ENCODE measurements at regions not wholly inside any gene's neighbourhood (a gene's known extent, or its start where the extent isn't known, plus 50 kb on each side); places are given as distances from the start of the nearest gene placed in this dataset.
"Not testable (repeated sequence)": the region's sequence is repeated elsewhere in the genome, so short reads cannot be mapped to it uniquely, and the experiment has no call there.

DNA sequence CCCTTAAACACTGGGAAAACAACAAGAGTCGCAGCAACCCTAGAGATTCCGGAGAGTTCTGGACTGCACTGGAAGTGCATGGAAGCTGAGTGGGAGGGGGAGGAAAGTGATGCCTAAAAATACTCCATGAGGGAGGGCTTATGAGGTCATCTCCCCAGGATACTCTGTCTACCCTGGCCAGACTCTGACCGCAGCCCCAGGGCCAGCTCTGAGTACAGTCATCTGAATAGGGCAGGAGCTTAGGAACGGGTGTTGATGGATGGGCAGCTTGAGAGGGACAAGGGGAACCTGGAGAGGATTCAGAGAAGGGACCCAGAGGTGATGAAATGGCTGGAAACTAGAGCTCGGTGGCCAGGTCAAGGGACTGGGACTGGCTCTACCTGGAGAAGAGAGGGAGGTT is 79.3 kb upstream of the IGFBP5 start:
- no peak for DNase-seq

- DNase-seq = no peak
Measured at GRCh38 chr2:216774180-216774579, 78.8 kb upstream of the IGFBP5 start.

GRCh38 chr2:216773072-216773471 is 77.7 kb upstream of the IGFBP5 start:
- DNase-seq = no peak

DNA sequence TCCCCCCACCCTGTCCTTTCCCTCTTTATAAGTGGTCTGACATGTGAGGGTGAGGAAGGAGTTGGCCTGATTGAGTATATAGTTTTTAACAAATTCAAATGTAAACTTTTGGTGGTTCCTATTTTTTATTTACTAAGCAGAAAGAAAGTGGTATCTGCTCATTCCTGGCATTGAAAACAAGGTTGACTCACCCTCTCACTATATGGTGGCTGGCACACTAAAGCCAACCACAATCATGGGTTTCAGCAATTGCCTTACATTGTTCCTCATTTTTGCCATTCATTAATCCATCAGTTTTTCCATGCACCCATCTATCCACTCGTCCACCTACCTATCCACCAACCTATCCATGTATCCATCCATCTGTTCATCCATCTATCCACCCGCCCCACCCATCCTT is 75.4 kb upstream of the IGFBP5 start:
- no peak for DNase-seq

GRCh38 chr2:216770050-216770449 is 74.7 kb upstream of the IGFBP5 start:
- DNase-seq = no peak

DNA sequence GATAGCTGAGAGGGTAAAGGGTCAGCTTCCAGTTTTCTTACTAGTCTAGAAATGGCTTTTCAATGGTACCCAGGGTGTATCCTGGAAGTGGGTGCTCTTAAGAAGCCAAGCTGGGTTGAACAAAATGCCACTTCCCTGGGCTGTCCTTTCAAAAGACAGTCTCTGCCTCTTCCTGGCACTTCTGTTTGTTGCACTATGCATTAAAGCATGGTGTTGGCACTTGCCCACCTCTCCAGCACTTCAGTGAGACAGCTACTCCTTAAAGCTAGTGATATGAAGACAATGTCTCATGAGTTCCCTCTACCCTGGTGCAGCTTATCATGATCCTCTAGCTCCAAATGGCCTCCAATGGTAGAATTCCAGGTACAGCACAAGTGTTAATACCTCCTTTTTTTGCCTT is 74.3 kb upstream of the IGFBP5 start:
- DNase-seq = no peak

DNA sequence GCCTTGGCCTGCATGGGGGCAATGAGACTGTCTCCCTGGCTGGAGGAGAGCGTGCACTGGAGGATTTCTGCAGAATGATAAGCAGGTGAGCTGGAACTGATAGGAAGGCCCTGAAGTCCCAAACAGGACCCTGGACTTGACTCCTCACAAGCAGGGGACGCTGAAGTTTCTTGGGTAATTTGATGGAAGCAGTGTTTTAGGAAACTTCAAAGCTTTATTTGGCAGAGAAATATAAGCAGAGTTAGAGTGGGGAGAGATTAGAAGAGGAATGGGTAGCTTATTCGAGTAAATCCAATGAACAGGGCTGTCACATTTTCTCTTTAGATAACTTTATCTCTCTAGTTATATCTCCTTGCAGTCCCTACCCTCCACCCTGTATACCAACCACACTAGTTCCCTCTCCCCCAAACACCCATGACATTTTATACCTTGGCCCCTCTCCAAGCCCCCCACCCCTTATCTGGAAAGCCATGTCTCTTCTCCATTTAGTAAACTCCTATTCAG is 73.6 kb upstream of the IGFBP5 start:
- no peak for DNase-seq

GRCh38 chr2:216765761-216766262 is 70.5 kb upstream of the IGFBP5 start:
- DNase-seq = no peak

GRCh38 chr2:216763396-216763795 is 68.0 kb upstream of the IGFBP5 start:
- DNase-seq = no peak

GRCh38 chr2:216761809-216762208 is 66.5 kb upstream of the IGFBP5 start:
- no peak for DNase-seq

DNA sequence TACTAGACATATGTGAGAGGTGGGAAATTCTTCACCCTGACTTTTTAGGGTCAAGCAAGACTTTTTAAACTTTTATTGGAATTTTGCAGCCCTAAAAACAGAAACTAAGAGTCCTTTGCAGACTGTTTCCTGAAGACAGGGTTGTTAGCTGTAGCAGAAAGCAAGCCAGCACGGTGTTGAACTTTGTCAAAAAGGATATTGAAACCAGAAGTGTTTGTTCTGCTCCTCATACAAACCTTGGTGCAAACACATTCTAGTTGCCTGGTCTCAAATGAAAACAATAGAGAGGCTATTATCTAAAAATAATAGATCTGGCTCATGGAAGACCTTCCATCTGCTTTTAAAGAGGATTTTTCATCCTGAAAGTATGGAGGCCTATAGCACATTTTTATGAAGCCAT is 65.8 kb upstream of the IGFBP5 start:
- no peak for DNase-seq

- peak; percentile 35 for DNase-seq
Measured at GRCh38 chr2:216758256-216759155, 63.2 kb upstream of the IGFBP5 start.

DNA sequence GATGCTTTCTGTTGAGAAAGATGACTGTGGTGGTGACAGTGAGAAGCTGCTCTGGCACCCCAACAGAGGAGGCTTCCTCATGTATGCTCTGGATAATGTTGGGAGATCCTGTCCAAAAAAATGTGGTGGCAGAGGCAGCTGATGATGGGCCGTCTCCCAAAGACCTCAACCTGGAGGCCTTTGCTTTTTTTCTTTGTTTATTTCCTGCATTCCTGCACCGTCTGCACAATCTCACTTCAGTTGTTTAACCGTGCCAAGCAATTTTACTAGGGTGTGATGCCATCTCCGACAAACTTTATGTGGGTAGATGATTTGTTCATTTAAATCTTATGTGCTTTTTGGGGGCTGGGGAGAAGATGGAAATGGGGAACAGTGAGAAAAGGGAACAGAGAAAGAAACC is 62.2 kb upstream of the IGFBP5 start:
- no peak for DNase-seq

GRCh38 chr2:216756435-216756834 is 61.1 kb upstream of the IGFBP5 start:
- DNase-seq = no peak

- DNase-seq = no peak
Measured at GRCh38 chr2:216754812-216755211, 59.5 kb upstream of the IGFBP5 start.

DNA sequence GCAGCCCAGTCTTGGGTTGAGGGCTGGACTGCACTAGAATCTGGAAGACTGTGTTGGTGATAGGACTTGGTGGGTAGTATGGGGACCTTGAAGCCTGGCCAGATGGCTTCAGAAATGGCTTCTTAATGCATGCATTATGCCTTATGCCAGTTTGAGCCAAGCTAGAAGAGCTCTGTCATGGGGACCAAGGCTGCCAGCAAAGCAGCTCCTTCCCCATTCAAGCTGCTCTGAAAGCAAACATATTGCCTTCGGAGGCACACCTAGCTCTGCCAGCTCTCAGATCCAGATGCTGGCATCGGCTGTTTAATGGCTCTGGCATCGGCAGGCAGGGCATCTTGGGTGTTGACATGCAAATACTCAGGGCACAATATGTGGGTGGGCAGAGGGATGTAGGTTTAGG is 59.0 kb upstream of the IGFBP5 start:
- no peak for DNase-seq

DNA sequence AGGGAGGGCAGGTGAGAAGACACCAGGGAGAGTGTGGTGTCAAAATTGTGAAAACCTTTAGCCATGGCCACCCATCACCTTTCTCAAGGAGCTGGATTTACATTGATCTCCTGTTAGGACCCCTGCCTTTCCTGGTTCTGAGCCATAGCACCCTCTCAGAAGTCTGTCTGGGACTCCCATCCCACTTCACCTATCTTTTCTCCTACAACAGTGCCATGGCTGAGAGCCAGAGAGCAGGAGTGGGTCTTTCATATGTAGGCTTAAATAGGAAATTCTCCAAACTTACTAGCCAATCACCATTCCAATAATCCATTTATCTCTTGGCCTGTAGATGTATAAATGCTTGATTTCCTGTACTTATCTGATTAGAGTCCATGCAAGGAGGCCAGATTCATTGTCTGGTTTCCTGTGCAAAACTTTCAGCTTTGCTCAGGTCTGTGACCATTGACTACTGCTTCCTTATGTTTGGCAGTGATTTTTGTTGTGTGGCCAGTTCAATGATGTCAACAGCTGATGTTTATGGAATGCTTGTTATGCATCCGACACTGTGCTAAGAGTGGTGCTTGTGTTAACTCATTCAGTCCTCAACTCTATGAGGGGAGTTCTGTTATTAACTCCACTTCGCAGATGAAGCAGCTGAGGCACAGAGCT is 57.6 kb upstream of the IGFBP5 start:
- no peak for DNase-seq

GRCh38 chr2:216750750-216751149 is 55.4 kb upstream of the IGFBP5 start:
- DNase-seq = not testable (repeated sequence)

DNA sequence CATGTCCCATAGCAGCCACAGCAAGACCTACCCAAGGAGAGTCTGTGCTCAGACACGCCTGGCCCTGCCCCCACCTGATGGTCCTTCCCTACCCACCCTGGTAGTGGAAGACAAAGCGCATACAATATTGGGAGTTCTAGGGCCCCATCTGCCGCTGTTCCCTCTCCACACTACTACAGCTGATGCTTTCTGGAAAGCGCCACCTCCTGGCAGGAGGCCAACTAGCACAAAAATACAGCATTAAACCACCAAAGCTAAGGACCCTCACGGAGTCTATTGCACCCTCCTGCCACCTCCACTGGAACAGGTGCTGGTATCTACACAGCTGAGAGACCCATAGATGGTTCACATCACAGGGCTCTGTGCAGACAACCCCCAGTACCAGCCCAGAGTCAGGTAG is 50.9 kb upstream of the IGFBP5 start:
- peak; percentile 30 for DNase-seq

DNA sequence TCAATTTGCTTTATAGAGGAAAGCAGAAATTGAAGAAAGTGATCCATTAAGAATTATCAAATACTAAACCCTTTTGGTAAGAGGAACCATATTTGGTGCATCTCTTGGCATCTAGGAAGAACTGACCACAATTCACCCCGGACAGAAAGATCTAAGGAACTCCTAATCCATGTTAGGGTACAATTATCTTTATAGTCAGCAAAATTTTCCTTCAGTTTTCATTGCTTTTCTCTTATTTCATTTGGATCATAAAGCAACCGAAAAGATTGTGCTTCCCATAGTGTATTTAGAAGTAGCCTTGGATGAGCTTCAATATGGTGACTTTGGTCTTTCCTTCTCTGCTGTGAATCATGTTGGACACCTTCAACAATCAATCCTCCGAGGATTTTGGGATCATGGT is 50.1 kb upstream of the IGFBP5 start:
- no peak for DNase-seq

Measured in NCI-H82 (cell line).